Lung (tissue), 11 donors: ENCODE measurements at regions not wholly inside any gene's neighbourhood (a gene's known extent, or its start where the extent isn't known, plus 50 kb on each side); places are given as distances from the start of the nearest gene placed in this dataset.

Source experiments
- ATAC-seq: fragments of 200-7000 bp; cut with Tn5 transposase; one replicate; pipeline ENCODE4 v1.9.1; 2020; ENCODE audit warnings: moderate number of reproducible peaks; ENCODE audit not compliant: insufficient read depth, low FRiP score
- DNase-seq, 3 donors: peaks; one replicate each; pipeline ENCODE4 v3.0.0-alpha.2; 2013 to 2017
- H3K27ac ChIP-seq, 2 donors: one replicate each; pipeline ENCODE4 v1.5.1; 2013; ENCODE audit warnings: mild to moderate bottlenecking in 2 of 2, moderate library complexity in 2 of 2, control low read depth in 1 of 2, inconsistent platforms in 1 of 2, low read depth in 1 of 2, low read length in 1 of 2
- H3K27me3 ChIP-seq, 3 donors: one replicate each; pipeline ENCODE4 v1.5.1; 2013; ENCODE audit warnings: low read length in 2 of 3; ENCODE audit not compliant: control insufficient read depth in 3 of 3, insufficient read depth in 3 of 3
- H3K36me3 ChIP-seq, 4 donors: one replicate each; pipeline ENCODE4 v1.5.1; 2013; ENCODE audit warnings: low read length in 4 of 4, mild to moderate bottlenecking in 1 of 4, moderate library complexity in 1 of 4; ENCODE audit not compliant: control insufficient read depth in 4 of 4, insufficient read depth in 4 of 4
- H3K4me1 ChIP-seq, 5 donors: one replicate each; pipeline ENCODE4 v1.5.1; 2013; ENCODE audit warnings: low read length in 5 of 5, mild to moderate bottlenecking in 2 of 5, moderate library complexity in 1 of 5; ENCODE audit not compliant: control insufficient read depth in 5 of 5, insufficient read depth in 5 of 5
- H3K4me3 ChIP-seq: one replicate; pipeline ENCODE4 v1.5.1; 2013; ENCODE audit warnings: mild to moderate bottlenecking, control low read depth, moderate library complexity
- H3K9ac ChIP-seq, 2 donors: one replicate each; pipeline ENCODE4 v1.5.1; 2013; ENCODE audit warnings: low read length in 2 of 2, control low read depth in 1 of 2; ENCODE audit not compliant: insufficient read depth in 1 of 2
- H3K9me3 ChIP-seq, 4 donors: one replicate each; pipeline ENCODE4 v1.5.1; 2013; ENCODE audit warnings: low read length in 3 of 4, mild to moderate bottlenecking in 1 of 4, moderate library complexity in 1 of 4; ENCODE audit not compliant: control insufficient read depth in 4 of 4, insufficient read depth in 3 of 4
- WGBS, 2 donors: extraction: QIAGEN DNeasy Blood & Tissue Kit; methylation state at CpG; one replicate each; pipeline ENCODE4 v1.1.7; 2013; 5-methylcytosine and 5-hydroxymethylcytosine counted together
- TF ChIP-seq, protein P1 (sequence below): IDR thresholded peaks from 2 replicates; pipeline ENCODE4 v1.5.1; 2012; ENCODE audit warnings: mild to moderate bottlenecking; ENCODE audit errors: control extremely low read depth, extremely low read depth
- donor health status: control.
- donor health status: control.
- donor health status: Bipolar disorder and iron deficiency.
- donor health status: healthy.
- donor health status: DM: yes; HTN: yes; CAD: no.

DNA sequence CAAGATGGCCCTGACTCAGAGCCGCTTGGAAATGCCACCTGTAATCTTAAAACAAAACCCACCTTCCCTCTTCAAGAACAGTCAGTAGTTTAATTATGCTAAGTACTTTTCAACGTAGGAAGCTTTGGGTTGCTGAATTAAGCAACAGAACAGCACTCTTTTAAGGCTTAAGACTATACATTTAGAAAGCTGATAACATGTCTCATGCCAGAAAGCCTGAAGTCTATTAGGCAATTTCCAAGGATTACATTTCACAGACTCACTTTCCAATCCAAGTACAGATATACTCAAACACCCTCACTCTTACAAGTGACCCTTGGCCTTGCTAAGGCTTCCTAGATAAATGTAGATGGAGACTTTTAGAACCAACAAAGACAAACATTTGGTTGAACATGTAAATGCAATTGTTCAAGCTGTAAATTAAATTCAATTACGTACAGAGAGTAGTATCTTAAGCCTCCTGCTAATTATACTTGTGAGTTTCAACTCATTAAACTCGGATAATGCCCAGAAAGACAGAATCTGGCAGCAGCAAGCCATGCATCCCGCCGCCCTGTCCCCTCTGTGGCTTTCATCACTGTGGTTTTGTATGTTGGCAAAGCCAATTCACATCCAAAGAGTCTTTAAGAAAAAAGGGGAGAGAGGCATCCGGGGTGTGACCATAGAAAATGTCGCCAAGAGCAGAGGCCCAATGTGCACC lies 283.1 kb upstream of the NRP1 start:
- DNase-seq (peak in 2 of 3 donors; percentile 53 to 79), ATAC-seq (no peak)
- 87 to 88% methylated on average over 8 of the region's 8 CpGs for WGBS, 2 donors
- H3K27ac ChIP-seq: no peak overlapping the region
- peaks cover 0 to 16% (median 0%) of the 10 kb centered on the region in 5 donors for H3K4me1 ChIP-seq
- H3K36me3 ChIP-seq: no peaks in the 10 kb centered on the region
- H3K9me3 ChIP-seq: no peaks in the 10 kb centered on the region
- H3K4me3 ChIP-seq: no peak overlapping the region
- H3K9ac ChIP-seq: no peak overlapping the region
- no peaks in the 10 kb centered on the region for H3K27me3 ChIP-seq
- TF ChIP-seq, protein P1, sequence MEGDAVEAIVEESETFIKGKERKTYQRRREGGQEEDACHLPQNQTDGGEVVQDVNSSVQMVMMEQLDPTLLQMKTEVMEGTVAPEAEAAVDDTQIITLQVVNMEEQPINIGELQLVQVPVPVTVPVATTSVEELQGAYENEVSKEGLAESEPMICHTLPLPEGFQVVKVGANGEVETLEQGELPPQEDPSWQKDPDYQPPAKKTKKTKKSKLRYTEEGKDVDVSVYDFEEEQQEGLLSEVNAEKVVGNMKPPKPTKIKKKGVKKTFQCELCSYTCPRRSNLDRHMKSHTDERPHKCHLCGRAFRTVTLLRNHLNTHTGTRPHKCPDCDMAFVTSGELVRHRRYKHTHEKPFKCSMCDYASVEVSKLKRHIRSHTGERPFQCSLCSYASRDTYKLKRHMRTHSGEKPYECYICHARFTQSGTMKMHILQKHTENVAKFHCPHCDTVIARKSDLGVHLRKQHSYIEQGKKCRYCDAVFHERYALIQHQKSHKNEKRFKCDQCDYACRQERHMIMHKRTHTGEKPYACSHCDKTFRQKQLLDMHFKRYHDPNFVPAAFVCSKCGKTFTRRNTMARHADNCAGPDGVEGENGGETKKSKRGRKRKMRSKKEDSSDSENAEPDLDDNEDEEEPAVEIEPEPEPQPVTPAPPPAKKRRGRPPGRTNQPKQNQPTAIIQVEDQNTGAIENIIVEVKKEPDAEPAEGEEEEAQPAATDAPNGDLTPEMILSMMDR: no peak

DNA sequence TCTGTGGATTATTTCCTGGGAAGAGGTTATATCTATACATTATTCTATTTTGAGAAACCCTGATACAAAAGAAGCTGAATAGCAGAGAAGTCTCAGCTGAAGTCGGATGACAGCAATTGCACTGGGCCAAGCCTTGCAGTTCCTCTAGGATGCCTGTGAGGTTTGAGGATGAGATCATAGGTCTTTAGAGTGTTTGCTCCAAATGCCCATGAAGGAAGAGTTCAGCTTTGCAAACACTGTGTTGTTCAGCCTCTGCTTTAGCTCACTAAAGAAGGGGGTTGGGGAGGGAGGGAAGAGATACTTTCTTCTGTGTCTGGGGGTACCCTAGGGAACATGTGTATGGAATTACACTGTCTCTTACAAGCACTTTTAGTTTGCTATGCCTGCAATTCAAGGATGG lies 282.5 kb upstream of the NRP1 start:
- peaks cover 0 to 16% (median 0%) of the 10 kb centered on the region in 5 donors for H3K4me1 ChIP-seq
- no peak overlapping the region for H3K9ac ChIP-seq
- DNase-seq: peak in 1 of 3 donors; percentile 26
- TF ChIP-seq, protein P1: no peak
- ATAC-seq: no peak
- H3K27ac ChIP-seq: no peak overlapping the region
- no peak overlapping the region for H3K4me3 ChIP-seq
- H3K9me3 ChIP-seq: peaks cover 0 to 3% (median 0%) of the 10 kb centered on the region in 4 donors
- no peaks in the 10 kb centered on the region for H3K27me3 ChIP-seq
- no peaks in the 10 kb centered on the region for H3K36me3 ChIP-seq
- WGBS, 2 donors: 76 to 79% methylated on average over 1 of the region's 1 CpG

DNA sequence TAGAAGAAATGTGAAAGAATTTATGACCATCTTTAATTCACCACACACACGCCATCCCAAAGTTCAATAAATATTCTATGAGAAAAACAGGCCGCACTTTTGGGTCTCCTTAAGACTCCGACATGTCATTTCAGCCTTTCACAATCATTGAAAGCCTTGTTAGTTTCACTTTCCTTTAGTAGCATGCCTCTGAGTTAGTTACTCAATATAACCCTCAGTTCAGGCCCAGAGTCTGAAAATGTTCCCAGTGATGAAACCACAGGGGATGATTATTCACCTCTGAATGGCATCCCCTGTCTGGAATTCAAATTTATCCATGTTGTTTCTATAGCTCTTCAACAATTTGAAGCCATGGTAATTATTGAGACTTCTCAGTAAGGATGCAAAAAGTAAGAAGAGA lies 278.1 kb upstream of the NRP1 start:
- H3K4me1 ChIP-seq: peaks cover 0 to 6% (median 0%) of the 10 kb centered on the region in 5 donors
- peaks cover 0 to 7% (median 0%) of the 10 kb centered on the region in 4 donors for H3K9me3 ChIP-seq
- no peaks in the 10 kb centered on the region for H3K36me3 ChIP-seq
- peak overlapping the region in 1 of 2 donors; percentile 74 for H3K27ac ChIP-seq
- DNase-seq (peak in 1 of 3 donors; percentile 43), ATAC-seq (peak; percentile 81)
- TF ChIP-seq, protein P1: no peak
- no peaks in the 10 kb centered on the region for H3K27me3 ChIP-seq
- 39 to 72% methylated on average over 3 of the region's 3 CpGs for WGBS, 2 donors
- no peak overlapping the region for H3K4me3 ChIP-seq
- H3K9ac ChIP-seq: no peak overlapping the region

DNA sequence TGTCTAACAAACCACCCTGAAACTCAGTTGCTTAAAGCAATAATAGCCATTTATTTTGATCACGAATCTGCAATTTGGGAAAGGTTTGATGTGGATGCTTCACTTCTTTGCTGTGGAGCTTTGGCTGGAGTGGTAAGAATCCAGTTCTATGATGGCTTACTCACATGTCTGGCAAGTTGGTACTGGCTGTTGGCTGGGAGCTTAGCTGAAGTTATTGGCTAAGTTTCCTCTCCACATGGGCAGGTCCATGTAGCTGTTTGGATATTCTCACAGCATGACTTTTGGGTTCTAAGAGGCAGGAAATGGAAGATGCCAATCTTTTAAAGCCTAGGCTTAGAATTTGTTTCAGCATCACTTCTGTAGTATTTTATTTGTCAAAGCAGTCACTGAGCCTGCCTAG lies 277.6 kb upstream of the NRP1 start:
- Histone ChIP-seq H3K4me3 (no peak overlapping the region), H3K27ac (peak overlapping the region in 1 of 2 donors; percentile 74), H3K4me1 (peaks cover 0 to 1% (median 0%) of the 10 kb centered on the region in 5 donors), H3K9ac (no peak overlapping the region), H3K36me3 (no peaks in the 10 kb centered on the region), H3K9me3 (peaks cover 0 to 7% (median 0%) of the 10 kb centered on the region in 4 donors), H3K27me3 (no peaks in the 10 kb centered on the region)
- WGBS, 2 donors: 84 to 85% methylated on average over 1 of the region's 1 CpG
- DNase-seq: no peak
- ATAC-seq: no peak
- TF ChIP-seq, protein P1: no peak
